Ishikawa (cell line): ENCODE measurements at regions not wholly inside any gene's neighbourhood (a gene's known extent, or its start where the extent isn't known, plus 50 kb on each side); places are given as distances from the start of the nearest gene placed in this dataset.

Experiments
- CREB1 ChIP-seq: IDR thresholded peaks from 2 replicates; pipeline ENCODE4 v1.6.1; 2012; ENCODE audit warnings: low read depth
- EP300 ChIP-seq: IDR thresholded peaks from 2 replicates; pipeline ENCODE4 v1.6.1; 2012; ENCODE audit warnings: borderline replicate concordance
- MAX ChIP-seq: IDR thresholded peaks from 2 replicates; pipeline ENCODE4 v1.6.1; 2012
- NFIC ChIP-seq: IDR thresholded peaks from 2 replicates; pipeline ENCODE4 v1.6.1; 2012
- REST ChIP-seq: IDR thresholded peaks from 2 replicates; pipeline ENCODE4 v1.6.1; 2012; ENCODE audit warnings: low read depth, mild to moderate bottlenecking
- TAF1 ChIP-seq: IDR thresholded peaks from 2 replicates; pipeline ENCODE4 v1.6.1; 2012; ENCODE audit warnings: low read depth, mild to moderate bottlenecking
- TEAD4 ChIP-seq: IDR thresholded peaks from 2 replicates; pipeline ENCODE4 v1.6.1; 2012
- YY1 ChIP-seq: IDR thresholded peaks from 2 replicates; pipeline ENCODE4 v1.6.1; 2012; ENCODE audit warnings: low read depth
- ZBTB7A ChIP-seq: IDR thresholded peaks from 2 replicates; pipeline ENCODE4 v1.6.1; 2012; ENCODE audit warnings: low read depth

GRCh38 chr6:37554480-37554819, 54.8 kb upstream of the CCDC167 start:
- TF ChIP-seq EP300: peak; percentile 55; the same call in 1 of the 2 replicates
- no peak for TF ChIP-seq CREB1
- TF ChIP-seq NFIC: no peak
- no peak for TF ChIP-seq MAX
- no peak for TF ChIP-seq REST
- TF ChIP-seq YY1: no peak
- no peak for TF ChIP-seq TAF1
- no peak for TF ChIP-seq ZBTB7A
- peak; percentile 64 for TF ChIP-seq TEAD4
